SK-N-SH (cell line): ENCODE measurements at regions not wholly inside any gene's neighbourhood (a gene's known extent, or its start where the extent isn't known, plus 50 kb on each side); places are given as distances from the start of the nearest gene placed in this dataset.

Experiments
- CTCF ChIA-PET: fragments of 300-600, 350-600 bp; formaldehyde crosslinking; extraction: SDS; loops from one replicate; lab custom pipeline; 2021; lab: Yijun Ruan, JAX
- POLR2A ChIA-PET: fragments of 350-600 bp; sonication (Branson Sonifier 250); formaldehyde crosslinking; extraction: SDS; loops from one replicate; lab custom pipeline; 2020; ENCODE audit warnings: antibody characterized with exemption, inconsistent platforms; lab: Yijun Ruan, JAX
- DNase-seq: peaks from one replicate; pipeline ENCODE4 v3.0.0; 2012
- H2AFZ ChIP-seq: fragments of 200-600 bp; sonication (generic); 2 replicates; pipeline ENCODE4 v1.8.1; 2016; ENCODE audit warnings: antibody characterized with exemption, mild to moderate bottlenecking, low read depth
- H3F3A ChIP-seq: fragments of 200-600 bp; sonication (generic); replicated peaks from 2 replicates; pipeline ENCODE3; 2016; ENCODE audit warnings: antibody characterized with exemption, mild to moderate bottlenecking; ENCODE audit not compliant: insufficient read depth
- H3K27ac ChIP-seq, 2 experiments: fragments of 200-500 bp in 1 of 2; fragments of 200-600 bp in 1 of 2; sonication (Bioruptor generic) in 1 of 2; sonication (generic), shearing (Covaris generic) in 1 of 2; 2 replicates each; pipeline versions ENCODE4 v1.5.1 to v1.6.1; 2014 to 2016; ENCODE audit warnings: low read depth in 2 of 2, inconsistent platforms in 1 of 2, low read length in 1 of 2, mild to moderate bottlenecking in 1 of 2, mixed read lengths in 1 of 2
- H3K27me3 ChIP-seq: fragments of 200-600 bp; sonication (generic), shearing (Covaris generic); 2 replicates; pipeline ENCODE4 v1.6.1; 2016; ENCODE audit warnings: mixed run types; ENCODE audit not compliant: insufficient read depth
- H3K36me3 ChIP-seq, 2 experiments: fragments of 200-500 bp in 1 of 2; fragments of 200-600 bp in 1 of 2; sonication (Bioruptor generic) in 1 of 2; sonication (generic) in 1 of 2; replicated peaks in 1 of 2; 2 replicates each; pipeline versions ENCODE3 to v1.5.1; 2014 to 2016; ENCODE audit warnings: low read length in 1 of 2, mild to moderate bottlenecking in 1 of 2; ENCODE audit not compliant: insufficient read depth in 2 of 2, control insufficient read depth in 1 of 2
- H3K4me1 ChIP-seq, 2 experiments: fragments of 200-500 bp in 1 of 2; fragments of 200-600 bp in 1 of 2; sonication (Bioruptor generic) in 1 of 2; sonication (generic), shearing (Covaris generic) in 1 of 2; 2 replicates each; pipeline versions ENCODE4 v1.5.1 to v1.6.1; 2014 to 2016; ENCODE audit warnings: low read depth in 1 of 2, low read length in 1 of 2, mixed run types in 1 of 2; ENCODE audit not compliant: insufficient read depth in 2 of 2, control insufficient read depth in 1 of 2
- H3K4me2 ChIP-seq: fragments of 200-600 bp; sonication (generic), shearing (Covaris generic); 2 replicates; pipeline ENCODE4 v1.6.1; 2017; ENCODE audit warnings: mixed run types
- H3K4me3 ChIP-seq, 2 experiments: fragments of 200-500 bp in 1 of 2; fragments of 200-600 bp in 1 of 2; sonication (Bioruptor generic) in 1 of 2; sonication (generic), shearing (Covaris generic) in 1 of 2; 2 replicates each; pipeline versions ENCODE4 v1.5.1 to v1.8.1; 2014 to 2016; ENCODE audit warnings: low read depth in 2 of 2, inconsistent platforms in 1 of 2, low read length in 1 of 2, mild to moderate bottlenecking in 1 of 2, mixed read lengths in 1 of 2, moderate library complexity in 1 of 2
- H3K79me2 ChIP-seq: fragments of 200-600 bp; sonication (generic); 2 replicates; pipeline ENCODE4 v1.8.1; 2017; ENCODE audit warnings: mild to moderate bottlenecking; ENCODE audit not compliant: insufficient read depth
- H3K9ac ChIP-seq: fragments of 200-600 bp; sonication (generic); 2 replicates; pipeline ENCODE4 v1.6.1; 2017; ENCODE audit warnings: mixed run types
- H3K9me2 ChIP-seq: fragments of 200-600 bp; sonication (generic); 2 replicates; pipeline ENCODE4 v1.6.1; 2017; ENCODE audit warnings: mixed run types
- H3K9me3 ChIP-seq: fragments of 200-600 bp; sonication (generic); 2 replicates; pipeline ENCODE4 v1.6.1; 2017; ENCODE audit warnings: mixed run types, mild to moderate bottlenecking, moderate library complexity
- H4K20me1 ChIP-seq: fragments of 200-600 bp; sonication (generic); 2 replicates; pipeline ENCODE4 v1.6.1; 2017; ENCODE audit warnings: mild to moderate bottlenecking, mixed run types; ENCODE audit not compliant: insufficient read depth
- CHD2 ChIP-seq: fragments of 150-350 bp; IDR thresholded peaks from 2 replicates; pipeline ENCODE4 v1.6.1; 2018; ENCODE audit warnings: low read length; ENCODE audit not compliant: partially characterized antibody
- ELF1 ChIP-seq: IDR thresholded peaks from 2 replicates; pipeline ENCODE4 v1.4.0; 2012
- EZH2phosphoT487 ChIP-seq: fragments of 200-600 bp; sonication (generic); IDR thresholded peaks from 2 replicates; pipeline ENCODE4 v1.6.1; 2017; ENCODE audit warnings: low read depth, mixed run types, mild to moderate bottlenecking, antibody characterized with exemption, moderate library complexity, borderline replicate concordance
- FOXJ3 ChIP-seq: sonication (generic); formaldehyde crosslinking; IDR thresholded peaks from 2 replicates; pipeline ENCODE4 v1.5.1; 2020; ENCODE audit warnings: mild to moderate bottlenecking, missing genetic modification reagents
- GATA2 ChIP-seq: sonication (generic); formaldehyde crosslinking; IDR thresholded peaks from 2 replicates; pipeline ENCODE4 v1.5.0; 2020; ENCODE audit warnings: mild to moderate bottlenecking, missing genetic modification reagents
- MEF2A ChIP-seq: IDR thresholded peaks from 2 replicates; pipeline ENCODE4 v1.4.0; 2012; ENCODE audit warnings: low read depth, borderline replicate concordance
- RAD21 ChIP-seq: IDR thresholded peaks from 2 replicates; pipeline ENCODE4 v1.6.1; 2012; ENCODE audit warnings: mild to moderate bottlenecking, low read length
- RCOR1 ChIP-seq: fragments of 150-350 bp; IDR thresholded peaks from 2 replicates; pipeline ENCODE4 v1.6.1; 2017; ENCODE audit warnings: antibody characterized with exemption, low read length
- REST ChIP-seq: IDR thresholded peaks from 2 replicates; pipeline ENCODE4 v1.6.1; 2012; ENCODE audit warnings: mild to moderate bottlenecking, low read depth, low read length, moderate library complexity
- RXRA ChIP-seq: IDR thresholded peaks from 2 replicates; pipeline ENCODE4 v1.4.0; 2012; ENCODE audit warnings: low read depth, mild to moderate bottlenecking, borderline replicate concordance
- TAF1 ChIP-seq: IDR thresholded peaks from 2 replicates; pipeline ENCODE4 v1.6.1; 2012; ENCODE audit warnings: low read depth, mild to moderate bottlenecking, low read length, moderate library complexity, borderline replicate concordance
- TCF12 ChIP-seq: IDR thresholded peaks from 2 replicates; pipeline ENCODE4 v1.4.0; 2012
- USF1 ChIP-seq: IDR thresholded peaks from 2 replicates; pipeline ENCODE4 v1.4.0; 2012; ENCODE audit warnings: low read depth, borderline replicate concordance
- WGBS: methylation state at CpG from one replicate; pipeline ENCODE4 v1.1.6; 2017; ENCODE audit warnings: low lambda C conversion rate; 5-methylcytosine and 5-hydroxymethylcytosine counted together

- TF ChIP-seq TCF12, result no peak
- no peaks in the 10 kb centered on the region for H3F3A ChIP-seq
- no peak for DNase-seq
- WGBS, result 55% methylated on average over 2 of the region's 2 CpGs
- H3K27ac ChIP-seq, result no peak overlapping the region
- CTCF ChIA-PET, result interaction anchor here (0.8 kb wide), 1 partner anchor 604 kb away, joined by 3 read pairs; no protein-coding TSS in a partner anchor
- H3K4me3 ChIP-seq, result no peak overlapping the region
- H3K27me3 ChIP-seq, result no peaks in the 10 kb centered on the region
- no peaks in the 10 kb centered on the region for H3K9me2 ChIP-seq
- POLR2A ChIA-PET, result no interaction called here
- no peak overlapping the region for H2AFZ ChIP-seq
- no peak overlapping the region for H3K4me2 ChIP-seq
- no peaks in the 10 kb centered on the region for H3K79me2 ChIP-seq
- no peaks in the 10 kb centered on the region for H4K20me1 ChIP-seq
- H3K9ac ChIP-seq, result no peak overlapping the region
- H3K36me3 ChIP-seq, result no peaks in the 10 kb centered on the region
- H3K9me3 ChIP-seq, result no peaks in the 10 kb centered on the region
- H3K4me1 ChIP-seq, result no peaks in the 10 kb centered on the region
Measured at GRCh38 chr7:86454753-86455152, 189.0 kb upstream of the GRM3 start.

- no peak for DNase-seq
- Histone ChIP-seq H3K4me2 (no peak overlapping the region), H3F3A (no peaks in the 10 kb centered on the region), H3K9me2 (no peaks in the 10 kb centered on the region), H3K9me3 (no peaks in the 10 kb centered on the region), H3K9ac (no peak overlapping the region), H3K4me1 (no peaks in the 10 kb centered on the region), H4K20me1 (no peaks in the 10 kb centered on the region)
- no peak for TF ChIP-seq RXRA
- no peak for TF ChIP-seq TAF1
- no peak for TF ChIP-seq MEF2A
- TF ChIP-seq USF1, result no peak
- TF ChIP-seq CHD2, result no peak
- no peak for TF ChIP-seq GATA2
- no peak for TF ChIP-seq RAD21
- TF ChIP-seq REST, result no peak
- no peak for TF ChIP-seq ELF1
- no peak for TF ChIP-seq FOXJ3 (CRISPR knock-in tag)
- TF ChIP-seq RCOR1, result no peak
- no peak for TF ChIP-seq EZH2phosphoT487
- TF ChIP-seq, all 33 proteins: peak for 0
- no peak overlapping the region for H2AFZ ChIP-seq
- WGBS, result 36% methylated on average over 1 of the region's 1 CpG
- H3K4me3 ChIP-seq, result no peak overlapping the region
- ChIA-PET POLR2A (interaction anchor here (0.6 kb wide), 1 partner anchor 16 kb away, joined by 3 read pairs; no protein-coding TSS in a partner anchor), CTCF (interaction anchor here (0.6 to 2.0 kb wide), 2 partner anchors 16 to 213 kb away, joined by 4 to 9 read pairs; no protein-coding TSS in a partner anchor)
- H3K79me2 ChIP-seq, result no peaks in the 10 kb centered on the region
- no peaks in the 10 kb centered on the region for H3K27me3 ChIP-seq
- H3K36me3 ChIP-seq, result no peaks in the 10 kb centered on the region
- H3K27ac ChIP-seq, result no peak overlapping the region
Measured at GRCh38 chr7:86453454-86453853, 190.3 kb upstream of the GRM3 start.
